MM.1S (cell line): ENCODE measurements at regions not wholly inside any gene's neighbourhood (a gene's known extent, or its start where the extent isn't known, plus 50 kb on each side); places are given as distances from the start of the nearest gene placed in this dataset.

Experiments
- EZH2 ChIP-seq: fragments of 300-600 bp; sonication (generic); optimal IDR thresholded peaks from 2 replicates; pipeline ENCODE3; 2017; ENCODE audit warnings: low read depth, mild to moderate bottlenecking, antibody characterized with exemption, low read length, mixed read lengths
- EZH2phosphoT487 ChIP-seq: fragments of 300-600 bp; sonication (generic); IDR thresholded peaks from 2 replicates; pipeline ENCODE4 v1.6.1; 2018; ENCODE audit warnings: antibody characterized with exemption, low read length
- TF ChIP-seq, protein P1 (sequence below): fragments of 300-600 bp; sonication (generic); IDR thresholded peaks from 2 replicates; pipeline ENCODE4 v1.5.1; 2016; ENCODE audit warnings: antibody characterized with exemption, low read length, mixed read lengths

- TF ChIP-seq, protein P1, sequence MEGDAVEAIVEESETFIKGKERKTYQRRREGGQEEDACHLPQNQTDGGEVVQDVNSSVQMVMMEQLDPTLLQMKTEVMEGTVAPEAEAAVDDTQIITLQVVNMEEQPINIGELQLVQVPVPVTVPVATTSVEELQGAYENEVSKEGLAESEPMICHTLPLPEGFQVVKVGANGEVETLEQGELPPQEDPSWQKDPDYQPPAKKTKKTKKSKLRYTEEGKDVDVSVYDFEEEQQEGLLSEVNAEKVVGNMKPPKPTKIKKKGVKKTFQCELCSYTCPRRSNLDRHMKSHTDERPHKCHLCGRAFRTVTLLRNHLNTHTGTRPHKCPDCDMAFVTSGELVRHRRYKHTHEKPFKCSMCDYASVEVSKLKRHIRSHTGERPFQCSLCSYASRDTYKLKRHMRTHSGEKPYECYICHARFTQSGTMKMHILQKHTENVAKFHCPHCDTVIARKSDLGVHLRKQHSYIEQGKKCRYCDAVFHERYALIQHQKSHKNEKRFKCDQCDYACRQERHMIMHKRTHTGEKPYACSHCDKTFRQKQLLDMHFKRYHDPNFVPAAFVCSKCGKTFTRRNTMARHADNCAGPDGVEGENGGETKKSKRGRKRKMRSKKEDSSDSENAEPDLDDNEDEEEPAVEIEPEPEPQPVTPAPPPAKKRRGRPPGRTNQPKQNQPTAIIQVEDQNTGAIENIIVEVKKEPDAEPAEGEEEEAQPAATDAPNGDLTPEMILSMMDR, result no peak
- TF ChIP-seq EZH2 (no peak), EZH2phosphoT487 (no peak)
Observed at GRCh38 chr2:188881434-188881833, 92.7 kb upstream of the COL3A1 start.
